ENCODE measurements at regions not wholly inside any gene's neighbourhood (a gene's known extent, or its start where the extent isn't known, plus 50 kb on each side); places are given as distances from the start of the nearest gene placed in this dataset.

DNA sequence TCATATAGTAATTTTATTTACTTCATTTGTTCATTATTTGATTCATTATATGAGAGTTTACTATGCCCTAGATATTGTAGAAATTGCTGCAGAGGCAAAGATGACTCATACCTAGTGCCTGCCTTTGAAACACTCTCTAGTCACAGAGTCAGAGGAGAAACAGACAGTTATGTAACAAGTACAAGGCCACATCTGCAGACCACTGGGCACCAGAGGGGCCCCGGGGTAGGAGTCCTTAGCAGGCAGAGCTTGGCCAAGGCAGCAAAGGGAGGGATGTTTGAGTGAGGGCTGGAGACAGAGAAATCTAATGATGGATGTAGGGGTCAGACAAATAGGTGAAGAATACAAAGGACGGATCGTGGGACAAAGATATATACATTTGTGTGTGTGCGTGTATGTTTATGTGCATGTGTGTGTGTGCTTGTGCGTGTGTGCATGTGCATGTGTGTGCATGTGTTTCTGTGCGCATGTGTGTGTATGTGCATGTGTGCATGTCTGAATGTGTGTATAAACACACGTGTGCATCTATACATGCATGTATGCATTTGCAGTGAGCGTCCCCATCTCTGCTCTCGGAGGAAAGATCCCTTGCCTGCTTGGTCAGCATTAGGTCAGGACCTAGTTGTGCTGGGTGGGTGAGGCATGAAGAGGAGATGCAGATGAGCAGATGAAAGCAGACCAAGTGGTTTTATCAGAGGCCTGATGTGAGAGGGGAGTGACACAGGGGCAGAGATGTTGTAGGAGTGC lies 170.6 kb upstream of the MYT1L start:
- DNase-seq (no peak), ATAC-seq (replicated peaks in 1 of 4) (no peak)
- Histone ChIP-seq H3K27ac (ENCODE audit: low read length) (no peak overlapping the region), H3K9me3 (no peaks in the 10 kb centered on the region), H3K4me1 (ENCODE audit: control insufficient read depth in 1 of 2, extremely low read depth in 1 of 2, insufficient read depth in 2 of 2, low read length in 2 of 2) (no peaks in the 10 kb centered on the region), H3K4me3 (ENCODE audit: control insufficient read depth in 1 of 2, extremely low read depth in 1 of 2, low read length in 1 of 2) (no peak overlapping the region), H3K27me3 (replicated peaks in 1 of 2; ENCODE audit: control insufficient read depth in 2 of 2, extremely low read depth in 1 of 2, insufficient read depth in 2 of 2, low read length in 1 of 2) (peaks cover 0 to 2% of the 10 kb centered on the region in 2 experiments), H3K36me3 (ENCODE audit: control insufficient read depth in 2 of 2, extremely low read depth in 1 of 2, insufficient read depth in 1 of 2, low read length in 1 of 2) (no peaks in the 10 kb centered on the region)
- POLR2A ChIA-PET, result no interaction called here
- 96% methylated on average over 9 of the region's 9 CpGs for WGBS (ENCODE audit: insufficient coverage)
- H3K36me3 Mint-ChIP-seq, result no peaks in the 10 kb centered on the region
- H3K4me3 Mint-ChIP-seq, result no peak overlapping the region
- no peaks in the 10 kb centered on the region for H3K4me1 Mint-ChIP-seq
- CTCF ChIA-PET, result no interaction called here
- H3K9me3 Mint-ChIP-seq, result no peaks in the 10 kb centered on the region
- no peak overlapping the region for H3K27ac Mint-ChIP-seq
- peaks cover 1 to 3% of the 10 kb centered on the region in 2 donors for H3K27me3 Mint-ChIP-seq

DNA sequence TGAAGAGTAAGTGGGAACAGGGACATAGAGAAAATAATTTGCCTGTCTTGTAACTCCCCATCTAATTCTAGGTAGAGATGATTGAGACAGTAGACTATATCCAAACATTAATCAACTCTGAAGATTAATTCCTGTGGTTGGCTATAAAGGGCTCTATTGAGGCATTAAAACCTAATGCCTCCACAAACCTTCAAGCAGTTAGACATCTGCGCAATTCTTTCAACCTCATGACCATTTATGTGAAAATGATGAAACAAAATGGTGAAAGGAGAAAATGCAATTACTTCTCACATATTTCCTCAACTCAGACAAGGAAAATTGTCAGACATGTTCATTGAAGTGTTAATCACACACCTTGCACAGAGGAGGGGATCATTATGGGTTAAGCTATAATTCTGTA lies 164.5 kb upstream of the MYT1L start:
- H3K9me3 ChIP-seq, result no peaks in the 10 kb centered on the region
- no peaks in the 10 kb centered on the region for H3K27me3 ChIP-seq (replicated peaks in 1 of 2; ENCODE audit: control insufficient read depth in 2 of 2, extremely low read depth in 1 of 2, insufficient read depth in 2 of 2, low read length in 1 of 2)

DNA sequence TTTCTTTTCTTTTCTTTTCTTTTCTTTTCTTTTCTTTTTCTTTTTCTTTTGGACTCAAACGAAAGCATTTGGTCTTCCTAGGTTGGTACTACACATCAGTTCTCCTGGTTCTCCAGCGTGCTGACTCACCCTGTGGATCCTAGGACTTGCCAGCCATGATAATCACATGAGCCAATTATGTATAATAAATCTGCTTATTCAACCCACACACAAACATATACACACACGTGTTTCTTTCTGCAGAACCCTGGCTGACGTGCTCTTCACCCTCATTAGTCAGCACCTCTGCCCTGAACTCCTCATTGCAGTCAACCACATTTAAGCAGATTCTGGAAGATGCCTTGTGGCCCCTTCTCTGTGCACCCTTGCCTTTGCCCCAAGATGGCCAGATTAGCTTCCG lies 162.4 kb upstream of the MYT1L start:
- ChIA-PET POLR2A (no interaction called here), CTCF (no interaction called here)
- H3K4me1 Mint-ChIP-seq, result no peaks in the 10 kb centered on the region
- H3K4me3 ChIP-seq (ENCODE audit: control insufficient read depth in 1 of 2, extremely low read depth in 1 of 2, low read length in 1 of 2), result no peak overlapping the region
- DNase-seq, result no peak
- H3K27ac Mint-ChIP-seq, result no peak overlapping the region
- no peaks in the 10 kb centered on the region for H3K4me1 ChIP-seq (ENCODE audit: control insufficient read depth in 1 of 2, extremely low read depth in 1 of 2, insufficient read depth in 2 of 2, low read length in 2 of 2)
- peaks cover 0 to 4% (median 0%) of the 10 kb centered on the region in 3 donors for H3K9me3 Mint-ChIP-seq
- no peak overlapping the region for H3K27ac ChIP-seq (ENCODE audit: low read length)
- H3K27me3 ChIP-seq (replicated peaks in 1 of 2; ENCODE audit: control insufficient read depth in 2 of 2, extremely low read depth in 1 of 2, insufficient read depth in 2 of 2, low read length in 1 of 2), result no peaks in the 10 kb centered on the region
- H3K36me3 Mint-ChIP-seq, result no peaks in the 10 kb centered on the region
- 57% methylated on average over 3 of the region's 5 CpGs for WGBS (ENCODE audit: insufficient coverage)
- H3K36me3 ChIP-seq (ENCODE audit: control insufficient read depth in 2 of 2, extremely low read depth in 1 of 2, insufficient read depth in 1 of 2, low read length in 1 of 2), result no peaks in the 10 kb centered on the region
- no peak for ATAC-seq (replicated peaks in 1 of 4)
- H3K9me3 ChIP-seq, result no peaks in the 10 kb centered on the region
- H3K27me3 Mint-ChIP-seq, result peaks cover 0 to 11% of the 10 kb centered on the region in 2 donors
- no peak overlapping the region for H3K4me3 Mint-ChIP-seq

More for the DNA sequence above, 164.5 kb upstream of the MYT1L start:
- Histone ChIP-seq H3K4me1 (ENCODE audit: control insufficient read depth in 1 of 2, extremely low read depth in 1 of 2, insufficient read depth in 2 of 2, low read length in 2 of 2) (no peaks in the 10 kb centered on the region), H3K27ac (ENCODE audit: low read length) (no peak overlapping the region), H3K36me3 (ENCODE audit: control insufficient read depth in 2 of 2, extremely low read depth in 1 of 2, insufficient read depth in 1 of 2, low read length in 1 of 2) (no peaks in the 10 kb centered on the region), H3K4me3 (ENCODE audit: control insufficient read depth in 1 of 2, extremely low read depth in 1 of 2, low read length in 1 of 2) (no peak overlapping the region)
- CTCF ChIA-PET, result no interaction called here
- H3K36me3 Mint-ChIP-seq, result no peaks in the 10 kb centered on the region
- no peak overlapping the region for H3K4me3 Mint-ChIP-seq
- no CpG with 5 or more reads among the region's 1 CpG for WGBS (ENCODE audit: insufficient coverage)
- H3K27ac Mint-ChIP-seq, result no peak overlapping the region
- H3K27me3 Mint-ChIP-seq, result peaks cover 0 to 7% of the 10 kb centered on the region in 2 donors
- POLR2A ChIA-PET, result no interaction called here
- H3K9me3 Mint-ChIP-seq, result peaks cover 0 to under 1% (median 0%) of the 10 kb centered on the region in 3 donors
- DNase-seq, result no peak
- no peaks in the 10 kb centered on the region for H3K4me1 Mint-ChIP-seq
- no peak for ATAC-seq (replicated peaks in 1 of 4)

DNA sequence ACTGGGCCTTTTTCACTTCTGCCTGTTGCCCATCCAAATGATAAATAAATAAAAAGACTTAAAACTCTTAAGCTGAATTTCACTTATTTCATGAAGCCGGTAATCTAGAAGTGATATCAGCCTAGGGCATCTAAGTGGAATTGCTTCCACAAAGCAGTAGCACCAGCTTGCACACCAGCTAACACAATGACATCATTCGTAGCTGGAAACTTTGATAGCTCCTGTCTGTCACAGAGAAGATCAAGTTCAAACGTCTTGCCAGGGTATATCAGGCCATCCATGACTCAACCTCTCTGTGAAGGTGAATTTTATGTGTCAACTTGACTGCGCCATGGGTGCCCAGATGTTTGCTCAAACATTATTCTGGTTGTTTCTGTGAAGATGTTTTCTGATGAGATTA lies 161.7 kb upstream of the MYT1L start:
- Mint-ChIP-seq H3K36me3 (no peaks in the 10 kb centered on the region), H3K4me3 (no peak overlapping the region), H3K27ac (no peak overlapping the region), H3K4me1 (no peaks in the 10 kb centered on the region), H3K9me3 (peaks cover 0 to 4% (median 0%) of the 10 kb centered on the region in 3 donors), H3K27me3 (peaks cover 2 to 15% of the 10 kb centered on the region in 2 donors)
- no peaks in the 10 kb centered on the region for H3K36me3 ChIP-seq (ENCODE audit: control insufficient read depth in 2 of 2, extremely low read depth in 1 of 2, insufficient read depth in 1 of 2, low read length in 1 of 2)
- POLR2A ChIA-PET, result no interaction called here
- no peaks in the 10 kb centered on the region for H3K27me3 ChIP-seq (replicated peaks in 1 of 2; ENCODE audit: control insufficient read depth in 2 of 2, extremely low read depth in 1 of 2, insufficient read depth in 2 of 2, low read length in 1 of 2)
- 100% methylated on average over 1 of the region's 4 CpGs for WGBS (ENCODE audit: insufficient coverage)
- no peaks in the 10 kb centered on the region for H3K9me3 ChIP-seq
- no peak overlapping the region for H3K4me3 ChIP-seq (ENCODE audit: control insufficient read depth in 1 of 2, extremely low read depth in 1 of 2, low read length in 1 of 2)
- CTCF ChIA-PET, result no interaction called here
- no peaks in the 10 kb centered on the region for H3K4me1 ChIP-seq (ENCODE audit: control insufficient read depth in 1 of 2, extremely low read depth in 1 of 2, insufficient read depth in 2 of 2, low read length in 2 of 2)
- ATAC-seq (replicated peaks in 1 of 4) (no peak), DNase-seq (no peak)
- no peak overlapping the region for H3K27ac ChIP-seq (ENCODE audit: low read length)

DNA sequence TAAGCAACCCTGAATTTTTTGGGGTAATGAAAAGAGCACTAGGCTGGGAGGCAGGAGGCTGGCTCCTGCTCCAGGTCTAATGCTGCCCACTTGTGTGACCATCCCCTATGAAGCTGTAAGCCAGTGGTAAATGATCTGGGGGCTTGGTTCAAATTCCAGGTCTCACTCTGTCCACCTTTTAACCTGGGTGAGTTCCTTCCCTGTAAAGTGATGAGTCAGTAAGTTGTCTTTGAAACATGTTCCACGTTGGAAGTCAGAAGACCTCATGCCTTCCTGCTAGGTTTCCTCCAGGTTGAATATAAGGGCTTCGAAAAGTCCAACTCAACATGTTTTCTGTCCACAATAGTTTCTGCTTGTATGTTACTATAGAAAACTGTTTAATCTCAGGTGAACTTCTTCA lies 160.9 kb upstream of the MYT1L start:
- CTCF ChIA-PET, result no interaction called here
- H3K4me3 Mint-ChIP-seq, result no peak overlapping the region
- WGBS (ENCODE audit: insufficient coverage), result no CpG with 5 or more reads among the region's 2 CpGs

DNA sequence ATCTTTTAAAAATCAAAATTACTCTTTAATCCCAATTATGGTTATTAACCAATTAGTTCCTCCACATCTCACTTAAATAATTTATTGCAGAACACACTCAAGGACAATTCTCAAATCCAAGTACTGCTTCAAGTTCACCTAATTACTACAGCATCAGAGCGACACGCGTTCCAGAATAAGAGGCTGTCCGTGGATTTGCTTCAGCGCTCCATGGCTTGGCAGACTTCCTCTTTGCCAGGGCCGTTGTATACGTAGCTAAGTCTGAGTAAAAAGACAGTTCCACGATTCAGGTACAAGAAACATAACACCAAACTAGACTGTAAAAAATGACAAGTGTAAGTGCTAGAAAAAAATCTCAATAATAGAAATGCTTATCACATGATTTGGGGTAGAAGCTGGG lies 153.2 kb upstream of the MYT1L start:
- Histone ChIP-seq H3K4me3 (ENCODE audit: control insufficient read depth in 1 of 2, extremely low read depth in 1 of 2, low read length in 1 of 2) (no peak overlapping the region), H3K27ac (ENCODE audit: low read length) (no peak overlapping the region), H3K27me3 (replicated peaks in 1 of 2; ENCODE audit: control insufficient read depth in 2 of 2, extremely low read depth in 1 of 2, insufficient read depth in 2 of 2, low read length in 1 of 2) (no peaks in the 10 kb centered on the region), H3K9me3 (no peaks in the 10 kb centered on the region), H3K4me1 (ENCODE audit: control insufficient read depth in 1 of 2, extremely low read depth in 1 of 2, insufficient read depth in 2 of 2, low read length in 2 of 2) (no peaks in the 10 kb centered on the region), H3K36me3 (ENCODE audit: control insufficient read depth in 2 of 2, extremely low read depth in 1 of 2, insufficient read depth in 1 of 2, low read length in 1 of 2) (no peaks in the 10 kb centered on the region)
- Mint-ChIP-seq H3K27ac (no peak overlapping the region), H3K27me3 (peaks cover 8% of the 10 kb centered on the region in 2 donors), H3K36me3 (no peaks in the 10 kb centered on the region), H3K4me1 (no peaks in the 10 kb centered on the region), H3K4me3 (no peak overlapping the region), H3K9me3 (peaks cover 0 to 3% (median 0%) of the 10 kb centered on the region in 3 donors)
- ChIA-PET POLR2A (interaction anchor here in 1 of 2 donors (0.7 kb wide), 1 partner anchor 177 kb away, joined by 3 read pairs; no protein-coding TSS in a partner anchor), CTCF (no interaction called here)
- no peak for DNase-seq
- WGBS (ENCODE audit: insufficient coverage), result 94% methylated on average over 3 of the region's 8 CpGs
- ATAC-seq (replicated peaks in 1 of 4), result no peak

More for the DNA sequence above, 160.9 kb upstream of the MYT1L start:
- peaks cover 2 to 15% of the 10 kb centered on the region in 2 donors for H3K27me3 Mint-ChIP-seq
- H3K27ac Mint-ChIP-seq, result no peak overlapping the region
- no peaks in the 10 kb centered on the region for H3K4me1 Mint-ChIP-seq
- H3K27ac ChIP-seq (ENCODE audit: low read length), result no peak overlapping the region
- no peaks in the 10 kb centered on the region for H3K36me3 ChIP-seq (ENCODE audit: control insufficient read depth in 2 of 2, extremely low read depth in 1 of 2, insufficient read depth in 1 of 2, low read length in 1 of 2)
- ATAC-seq (replicated peaks in 1 of 4) (no peak), DNase-seq (no peak)
- H3K9me3 ChIP-seq, result no peaks in the 10 kb centered on the region
- no peaks in the 10 kb centered on the region for H3K27me3 ChIP-seq (replicated peaks in 1 of 2; ENCODE audit: control insufficient read depth in 2 of 2, extremely low read depth in 1 of 2, insufficient read depth in 2 of 2, low read length in 1 of 2)
- peaks cover 0 to 4% (median 0%) of the 10 kb centered on the region in 3 donors for H3K9me3 Mint-ChIP-seq
- no peaks in the 10 kb centered on the region for H3K36me3 Mint-ChIP-seq
- POLR2A ChIA-PET, result no interaction called here
- H3K4me3 ChIP-seq (ENCODE audit: control insufficient read depth in 1 of 2, extremely low read depth in 1 of 2, low read length in 1 of 2), result no peak overlapping the region
- H3K4me1 ChIP-seq (ENCODE audit: control insufficient read depth in 1 of 2, extremely low read depth in 1 of 2, insufficient read depth in 2 of 2, low read length in 2 of 2), result no peaks in the 10 kb centered on the region

All from T-cell (primary cell).